Endodermal cell (in vitro differentiated cells): ENCODE measurements at regions not wholly inside any gene's neighbourhood (a gene's known extent, or its start where the extent isn't known, plus 50 kb on each side); places are given as distances from the start of the nearest gene placed in this dataset.

ENCODE experiments used
- DNase-seq: peaks from one replicate; pipeline ENCODE4 v3.0.0-alpha.2; 2017
- H3K27ac ChIP-seq: 2 replicates; pipeline ENCODE4 v1.5.1; 2013; ENCODE audit warnings: mild to moderate bottlenecking, low read depth, low read length, moderate library complexity
- H3K27me3 ChIP-seq: 2 replicates; pipeline ENCODE4 v1.6.1; 2013; ENCODE audit warnings: mild to moderate bottlenecking, low read length, moderate library complexity; ENCODE audit not compliant: insufficient read depth, control insufficient read depth, poor library complexity, severe bottlenecking
- H3K36me3 ChIP-seq: 2 replicates; pipeline ENCODE4 v1.7.0; 2013; ENCODE audit warnings: mild to moderate bottlenecking, low read length, moderate library complexity; ENCODE audit not compliant: control insufficient read depth, insufficient read depth
- H3K4me1 ChIP-seq: one replicate; pipeline ENCODE4 v1.7.0; 2013; ENCODE audit warnings: low read length; ENCODE audit not compliant: control insufficient read depth, insufficient read depth
- H3K4me3 ChIP-seq: 2 replicates; pipeline ENCODE4 v1.5.1; 2013; ENCODE audit warnings: mild to moderate bottlenecking, low read length, moderate library complexity
- H3K9ac ChIP-seq: 2 replicates; pipeline ENCODE4 v1.6.1; 2013; ENCODE audit warnings: mild to moderate bottlenecking, low read length, moderate library complexity; ENCODE audit not compliant: poor library complexity, severe bottlenecking; ENCODE audit errors: extremely low read depth
- H3K9me3 ChIP-seq: 2 replicates; pipeline ENCODE4 v1.6.1; 2013; ENCODE audit warnings: mild to moderate bottlenecking, low read length, moderate library complexity; ENCODE audit not compliant: control insufficient read depth
- H3K27ac Mint-ChIP-seq: 2 replicates; pipeline ENCODE4 v1.8.0; 2020; ENCODE audit warnings: mixed read lengths
- H3K27me3 Mint-ChIP-seq: 2 replicates; pipeline ENCODE4 v1.8.0; 2021; ENCODE audit warnings: mild to moderate bottlenecking, mixed read lengths; ENCODE audit not compliant: insufficient read depth
- H3K36me3 Mint-ChIP-seq: 2 replicates; pipeline ENCODE4 v1.8.0; 2020; ENCODE audit warnings: low read depth, mixed read lengths
- H3K4me1 Mint-ChIP-seq: 2 replicates; pipeline ENCODE4 v1.8.0; 2020; ENCODE audit warnings: mixed read lengths
- H3K4me3 Mint-ChIP-seq: 2 replicates; pipeline ENCODE4 v1.8.0; 2020; ENCODE audit warnings: mild to moderate bottlenecking, moderate library complexity, mixed read lengths
- H3K9me3 Mint-ChIP-seq: 2 replicates; pipeline ENCODE4 v1.8.0; 2020; ENCODE audit warnings: mild to moderate bottlenecking, mixed read lengths
- WGBS, 2 experiments: methylation state at CpG; one replicate each; pipeline versions ENCODE4 v1.1.5 to v1.1.7; 2013; ENCODE audit warnings: missing lambda C conversion rate in 2 of 2, mixed read lengths in 1 of 2; ENCODE audit not compliant: insufficient coverage in 1 of 2, insufficient read length in 1 of 2; 5-methylcytosine and 5-hydroxymethylcytosine counted together
- TF ChIP-seq, protein P1 (sequence below): fragments of 200-600 bp; sonication (generic); conservative IDR thresholded peaks from 2 replicates; pipeline ENCODE4 v1.5.0; 2021; ENCODE audit warnings: antibody characterized with exemption, mild to moderate bottlenecking

DNA sequence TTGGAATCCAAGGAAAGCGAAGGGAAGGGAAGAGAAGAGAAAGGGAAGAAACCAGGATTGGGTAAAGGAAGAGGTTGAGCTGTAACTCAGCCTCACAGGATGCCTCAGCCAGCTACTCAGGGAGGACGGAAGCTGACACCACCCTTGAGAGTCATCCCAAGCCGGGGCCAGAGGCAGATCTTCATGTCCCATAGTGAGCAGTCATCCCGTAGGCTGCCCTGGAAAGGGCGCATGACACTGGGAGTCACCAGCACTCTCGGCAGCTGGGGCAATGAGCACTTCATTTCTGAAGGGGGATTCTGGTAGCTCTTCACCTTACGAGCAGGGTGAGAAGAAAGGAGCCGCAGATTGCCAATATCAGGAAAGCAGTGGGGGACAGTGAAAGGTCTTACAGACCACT is 60.1 kb upstream of the PCSK6 start:
- Histone ChIP-seq H3K9ac (no peak overlapping the region), H3K4me3 (no peak overlapping the region), H3K9me3 (no peaks in the 10 kb centered on the region), H3K36me3 (no peaks in the 10 kb centered on the region), H3K27ac (no peak overlapping the region), H3K4me1 (no peaks in the 10 kb centered on the region), H3K27me3 (no peaks in the 10 kb centered on the region)
- WGBS, 2 experiments, result 86 to 88% methylated on average over 8 of the region's 8 CpGs
- Mint-ChIP-seq H3K4me1 (no peaks in the 10 kb centered on the region), H3K36me3 (no peaks in the 10 kb centered on the region), H3K4me3 (no peak overlapping the region), H3K9me3 (no peaks in the 10 kb centered on the region), H3K27ac (no peak overlapping the region), H3K27me3 (peaks cover 11% of the 10 kb centered on the region)
- DNase-seq, result peak; percentile 49
- TF ChIP-seq, protein P1, sequence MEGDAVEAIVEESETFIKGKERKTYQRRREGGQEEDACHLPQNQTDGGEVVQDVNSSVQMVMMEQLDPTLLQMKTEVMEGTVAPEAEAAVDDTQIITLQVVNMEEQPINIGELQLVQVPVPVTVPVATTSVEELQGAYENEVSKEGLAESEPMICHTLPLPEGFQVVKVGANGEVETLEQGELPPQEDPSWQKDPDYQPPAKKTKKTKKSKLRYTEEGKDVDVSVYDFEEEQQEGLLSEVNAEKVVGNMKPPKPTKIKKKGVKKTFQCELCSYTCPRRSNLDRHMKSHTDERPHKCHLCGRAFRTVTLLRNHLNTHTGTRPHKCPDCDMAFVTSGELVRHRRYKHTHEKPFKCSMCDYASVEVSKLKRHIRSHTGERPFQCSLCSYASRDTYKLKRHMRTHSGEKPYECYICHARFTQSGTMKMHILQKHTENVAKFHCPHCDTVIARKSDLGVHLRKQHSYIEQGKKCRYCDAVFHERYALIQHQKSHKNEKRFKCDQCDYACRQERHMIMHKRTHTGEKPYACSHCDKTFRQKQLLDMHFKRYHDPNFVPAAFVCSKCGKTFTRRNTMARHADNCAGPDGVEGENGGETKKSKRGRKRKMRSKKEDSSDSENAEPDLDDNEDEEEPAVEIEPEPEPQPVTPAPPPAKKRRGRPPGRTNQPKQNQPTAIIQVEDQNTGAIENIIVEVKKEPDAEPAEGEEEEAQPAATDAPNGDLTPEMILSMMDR, result no peak

- Mint-ChIP-seq H3K27me3 (peaks cover 11% of the 10 kb centered on the region), H3K36me3 (no peaks in the 10 kb centered on the region), H3K4me1 (no peaks in the 10 kb centered on the region), H3K4me3 (no peak overlapping the region), H3K9me3 (no peaks in the 10 kb centered on the region), H3K27ac (no peak overlapping the region)
- Histone ChIP-seq H3K36me3 (no peaks in the 10 kb centered on the region), H3K9me3 (no peaks in the 10 kb centered on the region), H3K4me3 (no peak overlapping the region), H3K27me3 (no peaks in the 10 kb centered on the region), H3K4me1 (no peaks in the 10 kb centered on the region), H3K27ac (no peak overlapping the region), H3K9ac (no peak overlapping the region)
- WGBS, 2 experiments, result 98% methylated on average over 2 of the region's 2 CpGs; no CpG with 5 or more reads in 1 of the 2 experiments
- DNase-seq, result no peak
- TF ChIP-seq, protein P1, result no peak
These were observed 58.2 kb upstream of the PCSK6 start for GRCh38 chr15:101547737-101548136.

GRCh38 chr15:101545548-101546505 is 56.3 kb upstream of the PCSK6 start:
- Histone ChIP-seq H3K9ac (no peak overlapping the region), H3K27me3 (no peaks in the 10 kb centered on the region), H3K4me1 (no peaks in the 10 kb centered on the region), H3K36me3 (no peaks in the 10 kb centered on the region), H3K9me3 (no peaks in the 10 kb centered on the region), H3K4me3 (no peak overlapping the region), H3K27ac (no peak overlapping the region)
- TF ChIP-seq, protein P1, result no peak
- DNase-seq, result peak; percentile 12
- no peaks in the 10 kb centered on the region for H3K9me3 Mint-ChIP-seq
- no peaks in the 10 kb centered on the region for H3K4me1 Mint-ChIP-seq
- 79 to 82% methylated on average over 12 of the region's 12 CpGs for WGBS, 2 experiments
- no peak overlapping the region for H3K27ac Mint-ChIP-seq
- no peak overlapping the region for H3K4me3 Mint-ChIP-seq
- no peaks in the 10 kb centered on the region for H3K36me3 Mint-ChIP-seq
- peaks cover 11% of the 10 kb centered on the region for H3K27me3 Mint-ChIP-seq
